Lung (tissue), 11 donors: ENCODE measurements at regions not wholly inside any gene's neighbourhood (a gene's known extent, or its start where the extent isn't known, plus 50 kb on each side); places are given as distances from the start of the nearest gene placed in this dataset.
"Not testable (repeated sequence)": the region's sequence is repeated elsewhere in the genome, so short reads cannot be mapped to it uniquely, and the experiment has no call there.

ENCODE experiments used
- ATAC-seq: fragments of 200-7000 bp; cut with Tn5 transposase; one replicate; pipeline ENCODE4 v1.9.1; 2020; ENCODE audit warnings: moderate number of reproducible peaks; ENCODE audit not compliant: insufficient read depth, low FRiP score
- DNase-seq, 3 donors: peaks; one replicate each; pipeline ENCODE4 v3.0.0-alpha.2; 2013 to 2017
- H3K27ac ChIP-seq, 2 donors: one replicate each; pipeline ENCODE4 v1.5.1; 2013; ENCODE audit warnings: mild to moderate bottlenecking in 2 of 2, moderate library complexity in 2 of 2, control low read depth in 1 of 2, inconsistent platforms in 1 of 2, low read depth in 1 of 2, low read length in 1 of 2
- H3K27me3 ChIP-seq, 3 donors: one replicate each; pipeline ENCODE4 v1.5.1; 2013; ENCODE audit warnings: low read length in 2 of 3; ENCODE audit not compliant: control insufficient read depth in 3 of 3, insufficient read depth in 3 of 3
- H3K36me3 ChIP-seq, 4 donors: one replicate each; pipeline ENCODE4 v1.5.1; 2013; ENCODE audit warnings: low read length in 4 of 4, mild to moderate bottlenecking in 1 of 4, moderate library complexity in 1 of 4; ENCODE audit not compliant: control insufficient read depth in 4 of 4, insufficient read depth in 4 of 4
- H3K4me1 ChIP-seq, 5 donors: one replicate each; pipeline ENCODE4 v1.5.1; 2013; ENCODE audit warnings: low read length in 5 of 5, mild to moderate bottlenecking in 2 of 5, moderate library complexity in 1 of 5; ENCODE audit not compliant: control insufficient read depth in 5 of 5, insufficient read depth in 5 of 5
- H3K4me3 ChIP-seq: one replicate; pipeline ENCODE4 v1.5.1; 2013; ENCODE audit warnings: mild to moderate bottlenecking, control low read depth, moderate library complexity
- H3K9ac ChIP-seq, 2 donors: one replicate each; pipeline ENCODE4 v1.5.1; 2013; ENCODE audit warnings: low read length in 2 of 2, control low read depth in 1 of 2; ENCODE audit not compliant: insufficient read depth in 1 of 2
- H3K9me3 ChIP-seq, 4 donors: one replicate each; pipeline ENCODE4 v1.5.1; 2013; ENCODE audit warnings: low read length in 3 of 4, mild to moderate bottlenecking in 1 of 4, moderate library complexity in 1 of 4; ENCODE audit not compliant: control insufficient read depth in 4 of 4, insufficient read depth in 3 of 4
- WGBS, 2 donors: extraction: QIAGEN DNeasy Blood & Tissue Kit; methylation state at CpG; one replicate each; pipeline ENCODE4 v1.1.7; 2013; 5-methylcytosine and 5-hydroxymethylcytosine counted together
- TF ChIP-seq, protein P1 (sequence below): IDR thresholded peaks from 2 replicates; pipeline ENCODE4 v1.5.1; 2012; ENCODE audit warnings: mild to moderate bottlenecking; ENCODE audit errors: control extremely low read depth, extremely low read depth
- donor health status: control.
- donor health status: control.
- donor health status: Bipolar disorder and iron deficiency.
- donor health status: healthy.
- donor health status: DM: yes; HTN: yes; CAD: no.

DNA sequence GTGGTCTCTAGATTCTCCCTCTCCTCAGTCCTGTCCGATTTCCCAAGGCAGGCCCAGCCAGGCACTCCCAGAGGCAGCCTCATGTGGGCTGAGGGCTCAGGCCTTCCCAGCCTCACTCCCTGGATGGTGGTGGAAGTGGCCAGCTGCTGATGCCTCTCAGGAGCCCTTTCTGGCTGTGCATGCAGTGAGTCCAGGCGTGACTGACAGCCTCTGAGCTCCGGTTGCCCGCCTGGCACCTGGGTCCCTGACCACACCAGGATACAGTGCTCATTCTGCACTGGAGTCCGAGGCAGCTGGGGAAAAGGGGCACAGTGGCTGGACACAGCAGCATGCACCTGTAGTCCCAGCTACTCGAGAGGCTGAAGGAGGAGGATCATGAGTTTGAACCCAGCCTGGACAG, 132.6 kb downstream of the CUL2 start:
- no peak overlapping the region for H3K27ac ChIP-seq
- ATAC-seq (no peak), DNase-seq (no peak)
- WGBS, 2 donors = 92 to 93% methylated on average over 6 of the region's 6 CpGs
- no peaks in the 10 kb centered on the region for H3K27me3 ChIP-seq
- H3K9ac ChIP-seq = no peak overlapping the region
- TF ChIP-seq, protein P1, sequence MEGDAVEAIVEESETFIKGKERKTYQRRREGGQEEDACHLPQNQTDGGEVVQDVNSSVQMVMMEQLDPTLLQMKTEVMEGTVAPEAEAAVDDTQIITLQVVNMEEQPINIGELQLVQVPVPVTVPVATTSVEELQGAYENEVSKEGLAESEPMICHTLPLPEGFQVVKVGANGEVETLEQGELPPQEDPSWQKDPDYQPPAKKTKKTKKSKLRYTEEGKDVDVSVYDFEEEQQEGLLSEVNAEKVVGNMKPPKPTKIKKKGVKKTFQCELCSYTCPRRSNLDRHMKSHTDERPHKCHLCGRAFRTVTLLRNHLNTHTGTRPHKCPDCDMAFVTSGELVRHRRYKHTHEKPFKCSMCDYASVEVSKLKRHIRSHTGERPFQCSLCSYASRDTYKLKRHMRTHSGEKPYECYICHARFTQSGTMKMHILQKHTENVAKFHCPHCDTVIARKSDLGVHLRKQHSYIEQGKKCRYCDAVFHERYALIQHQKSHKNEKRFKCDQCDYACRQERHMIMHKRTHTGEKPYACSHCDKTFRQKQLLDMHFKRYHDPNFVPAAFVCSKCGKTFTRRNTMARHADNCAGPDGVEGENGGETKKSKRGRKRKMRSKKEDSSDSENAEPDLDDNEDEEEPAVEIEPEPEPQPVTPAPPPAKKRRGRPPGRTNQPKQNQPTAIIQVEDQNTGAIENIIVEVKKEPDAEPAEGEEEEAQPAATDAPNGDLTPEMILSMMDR = no peak
- no peak overlapping the region for H3K4me3 ChIP-seq
- no peaks in the 10 kb centered on the region for H3K36me3 ChIP-seq
- H3K4me1 ChIP-seq = peaks cover 0 to 11% (median 0%) of the 10 kb centered on the region in 5 donors
- no peaks in the 10 kb centered on the region for H3K9me3 ChIP-seq

DNA sequence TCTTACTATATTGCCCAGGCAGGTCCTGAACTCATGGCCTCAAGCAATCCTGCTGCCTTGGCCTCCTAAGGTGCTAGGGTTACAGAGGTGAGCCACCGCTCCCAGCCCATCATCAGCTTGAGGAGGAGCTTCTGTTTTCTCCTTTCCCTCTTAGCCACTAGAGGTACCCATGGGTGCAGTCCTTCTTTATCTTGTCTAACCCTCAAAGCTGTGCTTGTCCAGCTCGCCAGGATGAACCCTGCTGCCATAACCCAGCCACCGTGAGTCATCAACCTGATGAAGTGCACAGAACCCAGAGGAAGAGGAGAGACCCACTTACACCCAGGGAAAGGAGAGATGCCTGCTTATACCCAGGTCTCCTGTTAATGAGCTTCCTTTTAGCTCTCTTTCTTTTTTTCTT, 133.4 kb downstream of the CUL2 start:
- no peak for DNase-seq
- Histone ChIP-seq H3K4me1 (peaks cover 0 to 11% (median 0%) of the 10 kb centered on the region in 5 donors), H3K9ac (no peak overlapping the region), H3K9me3 (no peaks in the 10 kb centered on the region), H3K27me3 (no peaks in the 10 kb centered on the region), H3K4me3 (no peak overlapping the region), H3K27ac (no peak overlapping the region), H3K36me3 (no peaks in the 10 kb centered on the region)
- ATAC-seq = no peak
- TF ChIP-seq, protein P1 = no peak
- WGBS, 2 donors = 96 to 100% methylated on average over 3 of the region's 3 CpGs

DNA sequence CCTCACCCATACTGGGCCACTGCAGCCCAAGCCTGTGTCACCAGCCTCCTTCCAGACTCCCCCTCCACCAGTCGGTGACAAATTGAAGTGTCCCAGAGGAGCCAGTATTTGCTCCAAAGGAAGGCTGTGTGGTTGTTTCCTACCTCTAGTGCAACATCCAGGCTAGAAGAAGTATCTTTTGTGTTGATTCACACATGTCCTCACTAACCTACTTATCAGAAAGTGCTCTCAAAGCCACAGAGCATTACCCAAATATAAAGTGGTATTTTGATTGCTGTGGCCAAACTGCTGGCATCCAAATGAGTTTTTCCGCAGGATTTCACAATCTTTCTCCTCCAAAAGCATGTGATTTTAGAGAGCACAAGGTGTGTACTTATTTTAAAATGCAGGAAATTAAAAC, 134.8 kb downstream of the CUL2 start:
- Histone ChIP-seq H3K27ac (peak overlapping the region in 1 of 2 donors; percentile 42), H3K36me3 (no peaks in the 10 kb centered on the region), H3K9me3 (no peaks in the 10 kb centered on the region), H3K27me3 (no peaks in the 10 kb centered on the region), H3K4me1 (peaks cover 0 to 11% (median 0%) of the 10 kb centered on the region in 5 donors), H3K4me3 (no peak overlapping the region), H3K9ac (no peak overlapping the region)
- TF ChIP-seq, protein P1 = no peak
- 60 to 73% methylated on average over 2 of the region's 2 CpGs for WGBS, 2 donors
- DNase-seq = peak in 2 of 3 donors; percentile 17 to 57
- ATAC-seq = peak; percentile 60

DNA sequence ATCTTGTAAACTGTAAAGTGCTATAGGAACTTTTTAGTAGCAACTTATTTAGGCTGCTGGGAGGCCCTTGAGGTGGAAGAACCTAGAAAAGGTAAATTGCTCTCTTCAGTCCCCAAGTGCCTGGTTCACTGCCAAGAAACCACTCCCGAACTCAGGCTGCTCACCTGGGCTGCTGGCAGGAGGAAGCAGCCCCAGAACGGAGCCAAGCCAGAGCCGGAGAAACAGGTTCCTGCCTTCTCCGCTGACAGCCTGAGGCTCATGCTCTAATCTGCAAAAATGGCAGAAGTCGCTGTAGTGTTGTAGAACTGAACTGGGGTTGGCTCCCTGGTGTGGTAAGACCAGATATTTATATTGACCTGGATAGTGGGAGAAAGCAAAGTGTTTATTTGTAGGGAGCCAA, 136.0 kb downstream of the CUL2 start:
- peak; percentile 64 for ATAC-seq
- peak; percentile 77 to 92 (median 87) for DNase-seq
- H3K27me3 ChIP-seq = no peaks in the 10 kb centered on the region
- H3K4me3 ChIP-seq = no peak overlapping the region
- peaks cover 0 to 11% (median 0%) of the 10 kb centered on the region in 5 donors for H3K4me1 ChIP-seq
- TF ChIP-seq, protein P1 = no peak
- no peak overlapping the region for H3K27ac ChIP-seq
- H3K36me3 ChIP-seq = no peaks in the 10 kb centered on the region
- no peak overlapping the region for H3K9ac ChIP-seq
- H3K9me3 ChIP-seq = no peaks in the 10 kb centered on the region
- 62 to 66% methylated on average over 5 of the region's 5 CpGs for WGBS, 2 donors

DNA sequence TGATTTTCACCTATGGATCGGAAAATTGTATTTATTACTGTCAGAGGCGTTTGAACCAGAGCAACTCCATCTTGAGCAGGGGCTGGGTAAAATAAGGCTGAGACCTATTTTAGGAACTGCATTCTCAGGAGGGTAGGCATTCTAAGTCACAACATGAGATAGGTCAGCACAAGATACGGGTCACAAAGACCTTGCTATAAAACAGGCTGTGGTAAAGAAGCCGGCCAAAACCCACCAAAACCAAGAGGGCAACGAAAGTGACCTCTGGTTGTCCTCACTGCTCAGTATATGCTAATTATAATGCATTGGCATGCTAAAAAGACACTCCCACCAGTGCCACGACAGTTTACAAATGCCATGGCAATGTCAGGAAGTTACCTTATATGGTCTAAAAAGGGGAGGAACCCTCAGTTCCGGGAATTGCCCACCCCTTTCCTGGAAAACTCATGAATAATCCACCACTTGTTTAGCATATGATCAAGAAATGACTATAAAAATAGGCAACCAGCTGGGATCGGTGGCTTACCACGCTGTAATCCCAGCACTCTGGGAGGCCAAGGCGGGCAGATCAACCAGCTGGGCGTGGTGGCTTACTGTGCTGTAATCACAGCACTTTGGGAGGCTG, 136.3 kb upstream of the PARD3 start:
- peaks cover 0 to 11% (median 0%) of the 10 kb centered on the region in 5 donors for H3K4me1 ChIP-seq
- H3K4me3 ChIP-seq, H3K27me3 ChIP-seq, ATAC-seq, H3K36me3 ChIP-seq, DNase-seq, H3K9me3 ChIP-seq, H3K9ac ChIP-seq, H3K27ac ChIP-seq: not testable (repeated sequence)
- 80 to 83% methylated on average over 11 of the region's 11 CpGs for WGBS, 2 donors
